Ascending aorta (tissue), 2 donors: ENCODE measurements at regions not wholly inside any gene's neighbourhood (a gene's known extent, or its start where the extent isn't known, plus 50 kb on each side); places are given as distances from the start of the nearest gene placed in this dataset.

ENCODE experiments used
- DNase-seq, 2 donors: peaks; one replicate each; pipeline ENCODE4 v3.0.0-alpha.2; 2019; ENCODE audit warnings: low spot score in 2 of 2
- H3K27ac ChIP-seq, 2 donors: fragments of 200-600 bp; sonication (generic); one replicate each; pipeline ENCODE4 v1.5.1; 2016 to 2017; ENCODE audit warnings: mild to moderate bottlenecking in 1 of 2
- H3K27me3 ChIP-seq: fragments of 200-600 bp; sonication (generic); one replicate; pipeline ENCODE4 v1.5.1; 2017
- H3K36me3 ChIP-seq, 2 donors: fragments of 200-600 bp; sonication (generic); one replicate each; pipeline ENCODE4 v1.5.1; 2016
- H3K4me1 ChIP-seq, 2 donors: fragments of 200-600 bp; sonication (generic); one replicate each; pipeline ENCODE4 v1.5.1; 2016 to 2017; ENCODE audit warnings: mild to moderate bottlenecking in 1 of 2
- H3K4me3 ChIP-seq, 2 donors: fragments of 200-600 bp; sonication (generic); one replicate each; pipeline ENCODE4 v1.5.1; 2016 to 2017; ENCODE audit warnings: mild to moderate bottlenecking in 1 of 2
- H3K9me3 ChIP-seq, 2 donors: fragments of 200-600 bp; sonication (generic); one replicate each; pipeline ENCODE4 v1.5.1; 2016
- intact Hi-C: fragments of 100-400 bp; cut with DNase I; formaldehyde crosslinking; loops from one replicate; pipeline ENCODE4 v1.15.1; 2023
- TF ChIP-seq, protein P1 (sequence below), 3 experiments: fragments of 200-600 bp in 2 of 3; fragments of 450-650 bp in 1 of 3; sonication (generic) in 2 of 3; IDR thresholded peaks; one replicate each; pipeline ENCODE4 v1.5.1; 2016 to 2019; ENCODE audit warnings: antibody characterized with exemption in 3 of 3, mild to moderate bottlenecking in 1 of 3, moderate library complexity in 1 of 3

GRCh38 chr5:30523061-30523460 is 670.4 kb upstream of the CDH6 start:
- no peak for DNase-seq
- TF ChIP-seq, protein P1, sequence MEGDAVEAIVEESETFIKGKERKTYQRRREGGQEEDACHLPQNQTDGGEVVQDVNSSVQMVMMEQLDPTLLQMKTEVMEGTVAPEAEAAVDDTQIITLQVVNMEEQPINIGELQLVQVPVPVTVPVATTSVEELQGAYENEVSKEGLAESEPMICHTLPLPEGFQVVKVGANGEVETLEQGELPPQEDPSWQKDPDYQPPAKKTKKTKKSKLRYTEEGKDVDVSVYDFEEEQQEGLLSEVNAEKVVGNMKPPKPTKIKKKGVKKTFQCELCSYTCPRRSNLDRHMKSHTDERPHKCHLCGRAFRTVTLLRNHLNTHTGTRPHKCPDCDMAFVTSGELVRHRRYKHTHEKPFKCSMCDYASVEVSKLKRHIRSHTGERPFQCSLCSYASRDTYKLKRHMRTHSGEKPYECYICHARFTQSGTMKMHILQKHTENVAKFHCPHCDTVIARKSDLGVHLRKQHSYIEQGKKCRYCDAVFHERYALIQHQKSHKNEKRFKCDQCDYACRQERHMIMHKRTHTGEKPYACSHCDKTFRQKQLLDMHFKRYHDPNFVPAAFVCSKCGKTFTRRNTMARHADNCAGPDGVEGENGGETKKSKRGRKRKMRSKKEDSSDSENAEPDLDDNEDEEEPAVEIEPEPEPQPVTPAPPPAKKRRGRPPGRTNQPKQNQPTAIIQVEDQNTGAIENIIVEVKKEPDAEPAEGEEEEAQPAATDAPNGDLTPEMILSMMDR (IDR thresholded peaks at IDR 0.05) = no peak
- intact Hi-C loops = no loop called here
- Histone ChIP-seq H3K27ac (no peak overlapping the region), H3K4me3 (no peak overlapping the region), H3K9me3 (no peaks in the 10 kb centered on the region), H3K27me3 (no peaks in the 10 kb centered on the region), H3K4me1 (no peaks in the 10 kb centered on the region), H3K36me3 (no peaks in the 10 kb centered on the region)

DNA sequence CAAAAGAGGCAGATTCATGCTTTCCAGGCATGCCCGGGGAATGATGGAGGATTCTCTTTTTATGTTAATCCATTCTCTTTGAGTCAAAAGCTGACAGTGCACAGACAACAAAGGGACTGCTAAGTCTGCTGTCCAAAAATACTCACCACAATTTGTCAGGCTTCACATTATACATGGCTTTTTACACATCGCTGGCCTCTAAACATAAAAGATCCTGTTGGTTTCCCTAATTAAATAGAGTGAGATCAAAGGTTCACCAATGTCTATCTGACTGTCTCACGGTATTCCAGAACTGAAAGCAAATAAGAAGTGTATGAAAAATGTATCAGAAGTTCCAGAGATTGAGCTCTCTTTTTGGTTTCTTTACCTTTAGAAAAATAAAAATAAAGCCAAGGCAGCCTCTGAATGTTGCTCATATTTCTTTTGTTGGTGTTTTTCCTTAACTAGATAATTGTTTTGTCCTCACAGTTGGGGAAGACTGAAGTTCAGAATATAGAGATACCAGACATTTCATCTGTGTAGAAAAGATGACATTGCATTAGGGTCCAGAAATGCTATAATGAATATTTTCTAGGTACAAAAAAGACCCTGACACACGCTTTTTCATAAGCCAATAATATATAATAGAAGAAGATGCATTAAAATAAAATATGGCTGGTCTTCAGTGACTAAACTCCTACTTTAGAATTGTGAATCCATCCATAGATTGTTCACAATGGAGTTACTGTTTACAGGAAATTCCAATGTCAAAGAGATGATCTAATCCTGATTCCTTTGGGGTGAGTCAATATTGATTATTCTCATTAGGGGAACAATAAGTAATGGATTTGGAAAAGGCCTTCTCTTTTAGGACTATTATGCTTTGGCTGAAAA is 688.2 kb upstream of the CDH6 start:
- no peak for DNase-seq
- Histone ChIP-seq H3K4me1 (no peaks in the 10 kb centered on the region), H3K9me3 (no peaks in the 10 kb centered on the region), H3K4me3 (no peak overlapping the region), H3K36me3 (no peaks in the 10 kb centered on the region), H3K27me3 (no peaks in the 10 kb centered on the region), H3K27ac (no peak overlapping the region)
- TF ChIP-seq, protein P1 (IDR thresholded peaks at IDR 0.05) = no peak
- intact Hi-C loops = no loop called here

- intact Hi-C loops = no loop called here
- TF ChIP-seq, protein P1 (IDR thresholded peaks at IDR 0.05) = no peak
- H3K4me3 ChIP-seq = no peak overlapping the region
- no peaks in the 10 kb centered on the region for H3K27me3 ChIP-seq
- no peak for DNase-seq
- H3K27ac ChIP-seq = no peak overlapping the region
- no peaks in the 10 kb centered on the region for H3K36me3 ChIP-seq
- H3K9me3 ChIP-seq = no peaks in the 10 kb centered on the region
- H3K4me1 ChIP-seq = no peaks in the 10 kb centered on the region
Measured at GRCh38 chr5:30502277-30502676, 691.2 kb upstream of the CDH6 start.

DNA sequence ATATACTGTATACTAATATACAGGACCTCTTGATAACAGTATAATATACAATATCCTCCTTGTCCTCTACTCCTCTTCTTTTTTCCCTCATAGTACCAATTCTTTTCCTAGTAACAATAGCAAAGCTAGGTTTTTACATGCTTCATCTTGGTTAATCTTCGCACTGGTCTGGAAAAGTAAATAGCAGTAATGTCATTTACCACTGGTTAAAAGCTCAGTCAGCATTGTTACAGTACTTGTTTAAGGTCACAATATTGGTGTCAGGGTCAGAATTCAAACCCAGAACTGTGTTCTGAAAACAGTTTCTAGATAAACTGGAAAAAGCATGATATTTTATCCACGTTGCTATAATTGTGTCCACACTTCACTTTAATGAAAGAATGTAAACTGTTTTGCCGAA is 692.4 kb upstream of the CDH6 start:
- no peak for DNase-seq
- H3K36me3 ChIP-seq = no peaks in the 10 kb centered on the region
- H3K27ac ChIP-seq = no peak overlapping the region
- TF ChIP-seq, protein P1 (IDR thresholded peaks at IDR 0.05) = no peak
- intact Hi-C loops = no loop called here
- no peaks in the 10 kb centered on the region for H3K27me3 ChIP-seq
- H3K9me3 ChIP-seq = no peaks in the 10 kb centered on the region
- no peak overlapping the region for H3K4me3 ChIP-seq
- H3K4me1 ChIP-seq = no peaks in the 10 kb centered on the region

GRCh38 chr5:30500513-30500912 is 693.0 kb upstream of the CDH6 start:
- Histone ChIP-seq H3K36me3 (no peaks in the 10 kb centered on the region), H3K27ac (no peak overlapping the region), H3K9me3 (no peaks in the 10 kb centered on the region), H3K4me3 (no peak overlapping the region), H3K27me3 (no peaks in the 10 kb centered on the region), H3K4me1 (no peaks in the 10 kb centered on the region)
- TF ChIP-seq, protein P1 (IDR thresholded peaks at IDR 0.05) = no peak
- intact Hi-C loops = no loop called here
- no peak for DNase-seq
